ENCODE measurements at regions not wholly inside any gene's neighbourhood (a gene's known extent, or its start where the extent isn't known, plus 50 kb on each side); places are given as distances from the start of the nearest gene placed in this dataset.

DNA sequence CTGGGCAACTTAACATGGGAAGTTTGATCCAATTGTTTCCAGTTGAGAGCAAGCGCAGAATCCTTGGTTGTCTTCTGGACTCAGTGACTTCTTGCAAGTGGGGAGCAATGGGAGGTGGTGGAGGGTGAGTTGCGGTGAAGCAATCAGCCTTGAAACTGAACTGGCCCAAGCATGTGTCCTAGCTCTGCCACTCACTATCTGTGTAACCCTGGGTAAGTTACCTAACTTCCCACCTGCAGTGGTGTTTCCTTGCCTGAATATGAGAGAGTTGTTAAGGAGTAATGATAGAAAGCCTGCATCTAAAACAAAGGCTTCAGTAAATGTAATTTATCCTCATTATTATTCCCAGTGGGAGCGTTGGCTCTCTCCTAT is 132.5 kb upstream of the NFIA start:
- no peak overlapping the region for H2BK5ac ChIP-seq (ENCODE audit: insufficient read length, low read length)
- Mint-ChIP-seq H3K36me3 (ENCODE audit: insufficient read depth in 1 of 3, low read depth in 3 of 3) (peaks cover 3 to 5% (median 5%) of the 10 kb centered on the region in 3 experiments), H3K4me1 (peaks cover 20 to 22% of the 10 kb centered on the region in 2 experiments), H3K27me3 (ENCODE audit: low read depth) (peaks cover 2% of the 10 kb centered on the region; the same call in 1 of the 2 replicates), H3K27ac (no peak overlapping the region), H3K9me3 (peaks cover 4% of the 10 kb centered on the region in 2 experiments), H3K4me3 (no peak overlapping the region)
- no CpG with 5 or more reads among the region's 3 CpGs for WGBS (ENCODE audit: extremely low coverage, insufficient read length, low lambda C conversion rate)
- no peak overlapping the region for H4K8ac ChIP-seq (replicated peaks; ENCODE audit: insufficient read length, low read depth, low read length)
- H3K79me1 ChIP-seq (ENCODE audit: insufficient read depth, low read depth, low read length, poor library complexity, severe bottlenecking): no peaks in the 10 kb centered on the region
- no peak overlapping the region for H3K56ac ChIP-seq (ENCODE audit: insufficient read length, low read depth, low read length)
- no peaks in the 10 kb centered on the region for H4K20me1 ChIP-seq (ENCODE audit: control insufficient read depth, insufficient read depth, insufficient read length)
- no peak overlapping the region; the same call in 1 of the 2 replicates for H3K14ac ChIP-seq (ENCODE audit: insufficient read depth, low read length)
- DNase-seq: no peak
- no peaks in the 10 kb centered on the region for H3K27me3 ChIP-seq (ENCODE audit: insufficient read depth, low read length)
- H3K23ac ChIP-seq (ENCODE audit: insufficient read length, low read depth, low read length): no peak overlapping the region
- no peaks in the 10 kb centered on the region for H3K79me2 ChIP-seq (ENCODE audit: insufficient read depth, low read length)
- no peak overlapping the region for H2BK12ac ChIP-seq (ENCODE audit: insufficient read length, low read depth, low read length)
- no peak overlapping the region for H3K18ac ChIP-seq (ENCODE audit: insufficient read length, low read depth, low read length)
- no peak for TF ChIP-seq CTCF (conservative IDR thresholded peaks at IDR 0.05)
- no peak overlapping the region for H2BK20ac ChIP-seq (ENCODE audit: low read depth, low read length, poor library complexity, severe bottlenecking)
- peaks cover 9% of the 10 kb centered on the region; the same call in 1 of the 2 replicates for H3K4me1 ChIP-seq (ENCODE audit: insufficient read depth, low read length)
- H3K9ac ChIP-seq (ENCODE audit: extremely low read depth, insufficient read length, low read length): no peak overlapping the region
- H3T11ph ChIP-seq (ENCODE audit: low read length): no peak overlapping the region
- H3K4ac ChIP-seq (ENCODE audit: low read depth, low read length): no peak overlapping the region
- H3K27ac ChIP-seq (ENCODE audit: insufficient read length, low read depth, low read length): no peak overlapping the region
- H2BK120ac ChIP-seq (ENCODE audit: low read depth, low read length, poor library complexity, severe bottlenecking): no peak overlapping the region
- H4K91ac ChIP-seq (ENCODE audit: insufficient read length, low read depth, low read length): no peak overlapping the region
- H3K4me2 ChIP-seq (ENCODE audit: insufficient read depth, insufficient read length, low read length): no peak overlapping the region
- no peak overlapping the region for H4K5ac ChIP-seq (ENCODE audit: insufficient read length, low read depth, low read length)
- H2AK5ac ChIP-seq (ENCODE audit: insufficient read length, low read length): no peak overlapping the region
- H3K23me2 ChIP-seq (ENCODE audit: insufficient read length, low read depth, low read length, poor library complexity, severe bottlenecking): no peaks in the 10 kb centered on the region
- H2BK15ac ChIP-seq (ENCODE audit: low read depth, low read length): no peak overlapping the region
- H2AFZ ChIP-seq (ENCODE audit: low read length): no peak overlapping the region
- H3K9me3 ChIP-seq (ENCODE audit: control insufficient read depth, low read depth, low read length): no peaks in the 10 kb centered on the region
